GM21737 (cell line): ENCODE measurements at regions not wholly inside any gene's neighbourhood (a gene's known extent, or its start where the extent isn't known, plus 50 kb on each side); places are given as distances from the start of the nearest gene placed in this dataset.
"Not testable (repeated sequence)": the region's sequence is repeated elsewhere in the genome, so short reads cannot be mapped to it uniquely, and the experiment has no call there.

Experiments used
- ATAC-seq: cut with Tn5 transposase; IDR thresholded peaks from one replicate; pipeline ENCODE4 v1.9.1; 2021; ENCODE audit warnings: mild to moderate bottlenecking, moderate library complexity; ENCODE audit not compliant: unreplicated experiment

- no peak for ATAC-seq
These were observed 192.5 kb downstream of the ZNF608 start for GRCh38 chr5:124553911-124554310.

GRCh38 chr5:124552526-124552925 is 193.9 kb downstream of the ZNF608 start:
- no peak for ATAC-seq

GRCh38 chr5:124551939-124552279 is 194.5 kb downstream of the ZNF608 start:
- ATAC-seq = no peak

- no peak for ATAC-seq
These were observed 195.7 kb downstream of the ZNF608 start for GRCh38 chr5:124550731-124551130.

GRCh38 chr5:124549891-124550436 is 196.5 kb downstream of the ZNF608 start:
- ATAC-seq = no peak

- ATAC-seq = no peak
These were observed 199.8 kb downstream of the ZNF608 start for GRCh38 chr5:124546643-124547042.

GRCh38 chr5:124544366-124545055 is 201.9 kb downstream of the ZNF608 start:
- no peak for ATAC-seq

GRCh38 chr5:124538931-124539330 is 207.5 kb downstream of the ZNF608 start:
- ATAC-seq = no peak

GRCh38 chr5:124538191-124538590 is 208.2 kb downstream of the ZNF608 start:
- no peak for ATAC-seq

GRCh38 chr5:124537522-124537921 is 208.9 kb downstream of the ZNF608 start:
- no peak for ATAC-seq

GRCh38 chr5:124537107-124537506 is 209.3 kb downstream of the ZNF608 start:
- no peak for ATAC-seq

- no peak for ATAC-seq
These were observed 210.1 kb downstream of the ZNF608 start for GRCh38 chr5:124536333-124536732.

- ATAC-seq = no peak
These were observed 215.5 kb downstream of the ZNF608 start for GRCh38 chr5:124530916-124531315.

GRCh38 chr5:124528838-124529237 is 217.6 kb downstream of the ZNF608 start:
- no peak for ATAC-seq

- ATAC-seq = no peak
These were observed 219.0 kb downstream of the ZNF608 start for GRCh38 chr5:124527220-124527991.

- ATAC-seq = not testable (repeated sequence)
These were observed 220.4 kb downstream of the ZNF608 start for GRCh38 chr5:124526079-124526478.

- peak; percentile 89 for ATAC-seq
These were observed 221.7 kb downstream of the ZNF608 start for GRCh38 chr5:124524552-124525232.

- no peak for ATAC-seq
These were observed 222.5 kb downstream of the ZNF608 start for GRCh38 chr5:124523897-124524296.

- ATAC-seq = no peak
These were observed 223.4 kb downstream of the ZNF608 start for GRCh38 chr5:124522992-124523391.

GRCh38 chr5:124521461-124522230 is 224.8 kb downstream of the ZNF608 start:
- ATAC-seq = no peak

- ATAC-seq = peak; percentile 86
These were observed 227.0 kb downstream of the ZNF608 start for GRCh38 chr5:124519396-124519795.
